GM18519 (cell line): ENCODE measurements at regions not wholly inside any gene's neighbourhood (a gene's known extent, or its start where the extent isn't known, plus 50 kb on each side); places are given as distances from the start of the nearest gene placed in this dataset.
"Not testable (repeated sequence)": the region's sequence is repeated elsewhere in the genome, so short reads cannot be mapped to it uniquely, and the experiment has no call there.

Experiments used
- ATAC-seq: cut with Tn5 transposase; IDR thresholded peaks from one replicate; pipeline ENCODE4 v1.9.1; 2021; ENCODE audit warnings: mild to moderate bottlenecking, moderate library complexity; ENCODE audit not compliant: unreplicated experiment, low FRiP score

DNA sequence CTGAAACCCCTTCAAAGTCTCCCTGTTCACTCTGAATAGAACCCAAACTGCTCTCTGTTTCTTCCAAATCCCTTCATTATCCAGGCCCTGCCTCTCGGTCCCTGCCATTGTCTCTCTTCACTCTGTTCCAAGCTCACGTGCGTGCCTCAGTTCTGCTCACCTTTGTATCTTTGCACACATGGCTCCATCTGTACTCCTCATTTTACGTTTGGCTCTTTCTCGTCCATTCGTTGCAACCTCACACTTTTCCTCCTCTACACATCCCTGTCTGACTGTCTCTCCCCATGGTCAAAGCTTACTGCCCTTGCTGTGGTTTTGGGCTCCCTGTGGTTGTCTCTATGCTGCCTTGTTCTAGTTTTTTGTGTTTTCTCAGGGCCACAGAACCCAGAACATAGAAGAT, 1054.5 kb downstream of the BCL11B start:
- ATAC-seq: no peak

DNA sequence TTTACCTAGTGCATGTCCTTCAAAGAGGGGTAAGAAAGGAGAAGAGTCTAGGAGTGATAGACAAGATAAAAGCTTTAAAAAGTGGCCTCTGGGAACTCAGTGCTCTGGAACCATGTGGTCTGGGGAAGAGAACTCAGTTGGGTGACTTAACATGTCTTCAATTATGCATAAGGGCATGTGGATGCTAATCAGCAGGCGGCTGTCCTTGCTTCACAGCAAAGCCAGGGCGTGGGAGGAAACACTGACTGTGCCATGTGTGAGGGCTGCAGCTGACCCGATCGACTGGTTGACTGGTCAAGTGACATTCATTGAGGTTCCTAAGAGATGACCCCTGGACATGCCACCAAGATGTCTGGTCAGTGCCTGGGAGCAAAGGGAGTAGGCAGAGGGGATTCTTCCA, 1053.8 kb downstream of the BCL11B start:
- ATAC-seq: no peak

DNA sequence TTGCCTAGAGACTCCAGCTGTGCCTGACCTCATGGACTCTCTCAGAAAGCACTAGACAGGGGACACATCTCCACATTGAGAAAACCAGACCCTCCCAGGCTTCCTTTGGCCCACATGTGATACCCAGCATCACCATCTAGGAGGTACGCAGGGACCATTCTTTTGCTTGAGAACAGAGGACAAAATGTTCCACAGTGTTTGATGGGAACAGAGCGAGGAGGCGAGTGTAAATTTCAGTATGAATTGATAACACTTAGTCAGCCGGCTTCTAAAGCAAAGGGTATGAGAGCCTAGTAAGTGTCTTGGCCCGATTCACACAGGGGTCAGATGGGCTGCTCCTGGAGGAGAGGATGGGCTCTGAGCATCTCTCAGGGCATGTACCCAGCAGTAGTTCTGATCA, 1052.4 kb downstream of the BCL11B start:
- ATAC-seq: no peak

DNA sequence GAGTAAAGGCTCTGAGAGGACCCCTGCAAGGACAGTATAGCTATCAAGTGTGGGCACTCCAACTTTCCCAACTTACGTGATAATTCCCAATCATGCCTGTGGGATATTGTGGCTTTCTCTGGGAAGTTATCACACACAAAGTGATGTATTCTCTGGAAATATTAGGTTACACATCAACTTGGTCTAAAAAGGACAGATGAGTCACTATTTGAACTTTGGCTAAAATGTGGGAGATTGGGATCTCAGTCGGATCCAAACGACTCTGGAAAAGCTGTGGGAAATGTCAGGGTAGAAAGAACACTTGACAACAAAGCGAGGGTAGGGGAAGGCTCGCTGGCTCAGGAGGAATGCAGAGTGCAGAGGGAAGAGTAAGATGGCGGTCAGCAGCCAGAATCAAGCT, 1048.9 kb downstream of the BCL11B start:
- ATAC-seq: no peak

DNA sequence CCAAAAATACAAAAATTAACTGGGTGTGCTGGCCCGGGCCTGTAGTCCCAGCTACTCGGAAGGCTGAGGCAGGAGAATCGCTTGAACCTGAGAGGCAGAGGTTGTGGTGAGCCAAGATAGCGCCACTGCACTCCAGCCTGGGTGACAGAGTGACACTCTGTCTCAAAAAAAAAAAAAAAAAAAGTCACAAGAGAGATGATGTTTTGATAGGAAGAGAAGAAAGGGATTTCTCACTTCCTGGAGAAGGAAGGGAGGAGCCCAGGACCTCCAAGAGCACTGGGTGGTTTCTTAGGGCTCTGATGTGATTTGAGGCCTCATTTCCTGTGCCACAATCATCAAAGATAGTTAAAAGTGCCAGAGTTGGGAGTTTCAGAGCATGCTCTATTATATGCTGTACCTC, 1048.3 kb downstream of the BCL11B start:
- not testable (repeated sequence) for ATAC-seq

DNA sequence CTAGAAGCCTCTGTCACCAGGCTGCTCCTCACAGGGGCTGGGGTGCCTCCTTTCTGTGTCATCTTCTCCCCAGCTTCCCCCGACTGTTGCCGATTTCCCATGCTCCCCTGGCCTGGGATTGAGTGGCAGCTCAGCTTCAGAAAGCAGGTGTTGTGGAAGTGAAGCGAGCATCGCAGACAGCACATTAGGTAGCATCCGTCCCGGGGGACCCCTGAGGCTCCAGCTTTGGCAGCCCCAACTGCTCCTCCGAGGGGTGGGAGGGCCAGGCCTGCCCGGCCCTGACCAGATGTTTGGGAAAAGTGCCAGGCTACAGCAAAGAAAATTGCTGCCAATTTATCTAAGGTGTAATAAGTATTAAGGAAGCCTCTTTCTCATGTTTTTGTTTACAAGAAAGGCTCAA, 1045.6 kb downstream of the BCL11B start:
- ATAC-seq: no peak

DNA sequence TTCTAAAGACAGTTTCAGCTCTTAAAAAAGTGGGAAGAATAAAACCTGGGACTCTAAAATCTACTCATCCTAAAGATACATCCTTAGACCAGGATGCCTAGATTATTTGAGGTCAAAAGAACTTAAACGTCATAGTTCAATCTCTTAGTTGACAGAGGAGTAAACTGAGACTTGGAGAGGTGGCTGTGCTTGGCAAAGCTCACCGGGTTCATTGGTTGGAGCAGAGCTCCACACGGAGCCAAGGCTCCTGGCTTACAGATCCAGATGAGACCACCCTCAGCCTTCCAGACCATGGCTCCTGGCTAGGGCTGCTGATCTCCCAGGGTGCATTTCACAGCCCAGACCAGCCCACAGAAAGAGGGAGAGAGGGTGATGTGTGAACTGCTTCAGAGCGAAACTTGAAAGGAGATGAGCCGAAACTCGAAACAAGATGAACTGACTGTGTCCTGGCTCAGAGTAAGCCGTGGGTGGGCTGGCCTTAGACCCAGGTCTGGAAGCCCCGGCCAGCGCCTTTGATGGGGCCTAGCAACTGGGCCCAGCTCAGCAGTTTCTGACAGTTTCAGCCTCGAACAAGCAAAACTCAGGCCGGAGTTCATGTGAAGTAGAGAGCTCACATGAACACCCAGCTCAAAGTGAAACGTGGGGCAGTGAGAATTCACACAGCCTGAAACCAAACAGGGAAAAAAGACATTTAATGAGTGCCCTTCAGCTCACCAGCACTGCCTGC, 1044.8 kb downstream of the BCL11B start:
- ATAC-seq: no peak

DNA sequence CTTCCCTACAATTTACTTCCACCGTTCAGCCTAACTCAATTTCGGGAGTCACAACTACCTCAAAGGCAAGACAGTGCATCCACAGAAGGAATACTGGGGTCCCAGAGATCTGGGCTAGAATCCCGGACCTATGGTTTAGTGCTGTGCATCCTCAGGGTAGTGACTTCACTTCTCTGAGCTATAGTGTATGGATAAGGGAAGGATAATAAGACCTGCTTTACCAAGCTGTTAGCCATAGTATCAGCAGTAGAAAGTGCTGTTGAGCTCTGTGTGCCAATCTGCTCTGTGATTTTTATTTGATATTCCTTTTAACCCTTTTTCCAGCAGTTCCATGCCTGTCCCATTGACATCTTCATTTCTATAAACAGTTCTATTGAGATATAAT, 1044.3 kb downstream of the BCL11B start:
- ATAC-seq: no peak

DNA sequence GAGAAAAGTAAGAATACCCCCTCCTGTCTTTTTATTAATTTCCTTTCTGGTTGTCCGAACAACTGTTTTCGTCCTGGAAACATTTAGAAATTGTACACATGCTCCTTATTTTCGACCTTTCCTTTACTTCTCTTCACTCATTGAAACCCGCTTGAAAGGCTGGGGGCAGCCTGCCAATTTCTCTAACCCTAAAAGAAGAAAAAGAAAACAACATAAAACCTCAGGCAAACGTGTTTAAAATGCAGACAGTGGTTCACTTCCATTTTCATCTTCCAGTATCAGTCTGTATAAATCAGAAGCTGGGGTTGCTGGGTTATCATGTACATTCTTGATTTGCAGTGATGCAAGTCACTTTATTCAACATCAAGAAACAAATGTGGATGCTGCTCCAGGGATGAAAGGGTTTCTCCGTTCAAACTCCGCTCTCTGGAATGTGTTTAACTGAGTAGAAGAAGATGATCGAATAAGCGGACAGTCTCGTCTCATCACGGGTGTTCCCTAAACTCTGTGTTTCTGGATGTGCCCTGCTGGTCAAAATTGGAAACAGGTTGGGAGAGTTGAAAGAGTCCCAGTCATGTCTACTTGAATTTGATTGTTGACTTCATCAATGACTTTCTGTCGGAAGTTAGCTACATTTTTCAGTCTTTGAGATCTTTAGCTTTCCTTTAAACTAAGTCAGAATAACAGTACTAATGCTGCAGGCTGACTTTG, 1042.2 kb downstream of the BCL11B start:
- ATAC-seq: no peak

DNA sequence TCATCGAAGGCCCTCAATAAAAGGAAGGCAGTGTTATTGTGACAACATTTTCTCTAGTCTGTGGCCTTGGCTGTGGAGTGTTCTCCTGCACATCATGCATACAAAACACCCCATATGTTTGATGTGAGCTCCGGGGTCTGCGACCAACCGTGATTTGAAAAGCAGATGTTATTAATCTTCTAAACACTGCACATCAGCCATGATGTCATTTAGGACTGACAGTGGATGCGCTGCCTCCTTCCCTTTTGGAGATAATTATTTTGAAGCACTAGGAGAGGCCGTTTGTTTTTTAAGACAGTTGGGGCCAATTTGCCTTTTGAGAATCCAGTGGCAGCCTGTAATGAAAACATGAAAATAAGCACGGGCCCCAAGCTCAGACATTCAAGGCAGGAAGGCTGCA, 1041.6 kb downstream of the BCL11B start:
- no peak for ATAC-seq

DNA sequence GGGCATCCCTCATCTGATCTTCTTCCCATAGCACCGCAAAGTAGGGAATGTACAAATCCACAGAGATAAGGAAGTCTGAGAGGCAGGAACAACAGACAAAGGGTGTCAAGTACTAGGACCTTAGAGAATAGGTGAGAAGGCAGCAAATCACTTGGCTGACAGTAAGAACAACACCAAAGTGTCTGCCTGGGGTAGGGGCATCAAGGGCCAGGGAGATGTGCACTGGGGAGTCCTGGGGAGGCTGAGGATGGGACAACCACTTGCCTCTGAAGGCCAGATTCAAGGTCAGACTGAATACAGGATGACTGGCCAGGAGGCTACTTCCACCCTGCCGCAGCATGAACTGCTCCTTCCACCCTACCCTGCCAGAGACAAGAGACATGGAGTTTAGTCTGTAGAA, 1040.8 kb downstream of the BCL11B start:
- ATAC-seq: no peak

DNA sequence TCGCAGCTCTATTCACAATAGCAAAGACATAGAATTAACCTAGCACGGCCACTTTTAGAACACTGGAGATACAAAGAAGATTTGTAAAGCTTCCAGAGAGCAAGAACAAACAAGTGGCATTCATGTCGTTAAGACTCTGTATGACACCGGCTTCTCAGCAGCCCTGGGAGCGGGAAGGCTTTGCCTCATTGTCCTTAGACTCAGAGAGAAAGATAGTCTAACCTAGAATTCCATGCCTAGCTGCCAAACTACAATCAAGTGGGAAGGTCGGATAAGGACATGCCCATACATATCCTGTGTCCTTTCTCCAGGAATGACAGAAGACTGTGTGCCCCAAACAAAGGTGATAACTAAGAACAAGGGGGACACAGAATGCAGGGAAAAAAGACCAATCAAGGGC, 1038.3 kb downstream of the BCL11B start:
- ATAC-seq: no peak

DNA sequence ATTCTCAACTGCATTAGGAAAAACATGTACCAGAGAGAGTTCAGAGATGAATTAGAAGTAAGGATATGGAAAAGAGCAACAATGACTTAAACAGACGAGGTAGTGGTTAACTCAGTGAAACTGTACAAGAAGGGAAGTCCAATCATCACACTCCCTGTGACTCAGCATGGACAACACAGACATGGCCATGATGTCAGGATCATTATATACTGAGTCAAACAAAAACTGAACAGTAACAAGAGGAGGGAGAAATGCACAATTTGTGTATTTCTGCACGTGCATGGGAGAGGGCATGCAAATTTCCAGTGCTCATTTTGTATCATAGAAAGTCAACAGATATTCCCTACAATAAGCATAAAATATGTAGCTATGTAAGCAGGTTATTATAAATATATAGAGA, 1037.8 kb downstream of the BCL11B start:
- no peak for ATAC-seq

DNA sequence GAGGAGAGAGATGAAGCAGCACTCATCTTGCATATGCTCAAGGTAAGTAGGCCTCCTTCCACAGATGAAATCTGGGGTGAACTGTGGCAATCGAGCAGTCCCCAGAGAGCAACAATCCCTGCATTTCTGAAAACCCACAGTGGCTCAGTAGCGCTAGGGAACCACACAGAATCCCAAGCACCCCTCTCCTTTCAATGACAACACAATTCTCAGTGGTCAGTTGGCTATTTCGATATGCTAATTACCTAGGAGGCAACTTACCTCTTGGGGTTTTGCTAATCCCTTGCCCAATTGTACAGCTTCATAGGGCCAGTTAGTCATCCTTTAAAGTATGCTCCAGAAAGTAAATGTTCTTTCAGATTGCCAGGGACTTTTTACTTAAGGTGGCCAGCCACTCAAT, 1035.7 kb downstream of the BCL11B start:
- no peak for ATAC-seq

DNA sequence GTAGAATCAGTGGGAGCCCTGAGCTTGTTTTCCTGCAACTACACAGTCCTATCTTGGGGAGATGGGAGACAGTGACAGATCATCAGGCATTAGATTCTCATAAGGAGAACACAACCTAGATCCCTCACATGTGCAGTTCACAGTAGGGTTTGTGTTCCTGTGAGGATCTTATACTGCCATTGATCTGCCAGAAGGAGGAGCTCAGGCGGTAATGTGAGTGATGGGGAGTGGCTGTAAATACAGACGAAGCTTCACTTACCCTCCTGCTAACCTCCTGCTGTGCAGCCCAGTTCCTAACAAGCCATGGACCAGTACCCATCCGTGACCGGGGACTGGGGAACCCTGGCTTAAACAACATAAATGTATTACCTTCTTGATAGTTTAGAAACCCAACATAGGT, 1034.1 kb downstream of the BCL11B start:
- ATAC-seq: no peak

DNA sequence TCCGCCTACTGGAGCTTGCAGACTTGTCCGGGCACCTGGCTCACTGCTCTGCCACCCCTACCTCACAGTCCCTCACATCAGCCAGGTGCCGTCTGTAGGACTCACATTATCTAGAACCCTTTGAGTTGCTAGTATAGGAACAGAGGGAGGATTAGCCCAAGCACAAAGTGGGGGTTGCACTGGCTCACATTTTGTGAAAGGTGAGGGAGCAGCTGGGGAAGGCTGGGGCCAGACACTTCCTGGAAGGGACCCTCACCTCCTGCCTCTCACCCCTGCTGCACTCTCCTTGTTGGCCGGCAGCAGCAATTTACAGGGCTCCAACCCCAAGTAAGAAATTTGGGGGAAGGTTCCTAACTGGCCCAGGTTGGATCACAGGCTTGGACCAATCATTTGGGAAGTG, 1031.6 kb downstream of the BCL11B start:
- no peak for ATAC-seq

DNA sequence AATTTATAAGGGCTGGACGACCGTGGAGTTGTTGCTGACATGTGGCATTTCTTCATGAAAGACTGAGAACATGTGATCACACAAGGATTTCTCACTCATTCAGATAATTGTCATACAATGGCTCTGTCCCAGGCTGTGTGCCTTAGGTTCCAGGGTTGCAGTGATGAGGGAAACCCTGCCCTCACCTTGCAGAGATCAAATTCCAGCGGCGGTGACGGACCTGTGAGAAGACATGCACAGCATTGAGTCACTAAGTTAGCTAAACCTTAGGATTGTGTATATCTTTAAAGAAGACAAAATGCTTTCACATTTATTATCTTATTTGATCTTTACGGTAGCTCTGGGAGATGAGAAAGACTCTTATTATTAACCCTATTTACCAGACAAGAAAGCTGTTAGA, 1029.1 kb downstream of the BCL11B start:
- ATAC-seq: no peak

DNA sequence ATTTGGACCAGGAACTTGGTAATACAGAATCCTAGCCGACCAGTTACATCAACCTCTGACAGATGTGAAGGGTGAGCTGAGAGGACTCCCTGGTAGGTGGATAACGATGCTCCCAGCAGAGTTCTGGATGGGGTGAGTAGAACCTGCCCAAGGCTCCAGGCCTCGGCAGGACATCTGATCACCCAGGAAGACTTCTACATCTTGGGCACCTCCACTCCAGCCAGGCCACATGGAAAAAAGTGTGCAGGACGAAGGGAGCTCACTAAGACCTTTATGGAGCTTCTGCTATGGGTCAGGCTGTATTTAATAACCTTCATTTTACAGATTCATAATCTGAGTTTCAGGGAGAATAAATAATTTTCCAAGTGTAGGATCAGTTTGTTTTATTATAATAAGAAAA, 1028.7 kb downstream of the BCL11B start:
- no peak for ATAC-seq

DNA sequence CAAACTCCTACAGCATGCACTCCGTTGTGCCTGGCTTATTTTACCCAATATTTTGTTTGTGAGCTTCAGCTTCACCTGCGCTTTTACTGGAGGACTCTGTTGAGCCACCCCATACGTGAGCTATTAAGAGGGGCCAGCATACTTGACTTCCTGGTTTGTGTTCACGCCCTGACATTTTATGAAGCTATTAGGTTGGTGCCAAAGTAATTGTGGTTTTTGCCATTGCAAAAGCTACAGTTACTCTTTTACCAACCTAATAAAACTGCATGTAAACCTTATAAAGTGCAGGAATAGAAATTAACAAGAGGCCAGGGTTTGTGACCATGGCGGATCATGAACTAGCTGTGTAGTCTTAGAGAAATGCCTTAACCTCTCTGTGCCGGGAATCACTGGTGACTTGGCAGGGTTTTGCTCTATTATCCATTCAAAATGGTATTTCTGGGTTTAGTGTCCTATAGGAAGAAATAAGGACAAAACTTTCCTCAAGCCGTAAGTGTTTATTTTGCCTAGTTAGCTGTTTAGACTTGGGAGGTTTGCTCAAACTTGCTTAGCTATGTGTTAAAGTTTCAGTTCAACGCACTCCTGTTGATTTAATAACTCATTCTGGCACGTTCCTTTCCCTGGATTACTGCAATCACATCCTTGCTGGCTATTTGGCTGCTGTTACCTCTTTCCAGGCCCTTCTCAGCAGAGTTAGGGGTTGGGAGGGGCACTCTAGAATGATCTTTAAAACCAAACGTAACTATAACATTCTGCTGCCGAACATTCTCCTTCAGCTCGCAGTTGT, 1027.6 kb downstream of the BCL11B start:
- ATAC-seq: no peak

DNA sequence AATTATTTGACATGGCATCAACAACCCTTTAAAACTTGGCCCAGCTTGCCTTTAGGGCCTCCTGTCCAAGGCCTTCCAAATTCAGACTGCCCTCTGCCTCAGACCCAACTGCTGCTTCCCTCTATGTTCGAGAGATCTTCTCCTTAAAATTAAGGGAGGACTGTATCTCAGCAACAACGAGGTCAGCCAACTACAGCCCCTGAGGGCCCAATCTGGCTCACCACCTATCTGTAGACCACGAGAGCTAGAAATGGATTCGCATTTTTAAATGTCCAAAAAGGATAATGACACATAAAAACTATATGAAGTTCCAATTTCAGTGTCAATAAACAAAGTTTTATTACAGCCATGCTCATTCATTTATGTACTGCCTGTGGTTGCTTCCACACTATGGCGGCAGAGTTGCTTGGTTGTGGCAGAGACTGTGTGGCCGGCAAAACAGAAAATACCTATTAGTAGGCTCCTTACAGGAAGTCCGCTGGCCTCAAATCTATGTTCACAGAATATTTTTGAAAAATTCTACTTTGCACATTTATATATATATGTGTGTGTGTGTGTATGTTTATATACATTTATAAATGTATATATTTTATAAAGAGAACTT, 1026.9 kb downstream of the BCL11B start:
- no peak for ATAC-seq

DNA sequence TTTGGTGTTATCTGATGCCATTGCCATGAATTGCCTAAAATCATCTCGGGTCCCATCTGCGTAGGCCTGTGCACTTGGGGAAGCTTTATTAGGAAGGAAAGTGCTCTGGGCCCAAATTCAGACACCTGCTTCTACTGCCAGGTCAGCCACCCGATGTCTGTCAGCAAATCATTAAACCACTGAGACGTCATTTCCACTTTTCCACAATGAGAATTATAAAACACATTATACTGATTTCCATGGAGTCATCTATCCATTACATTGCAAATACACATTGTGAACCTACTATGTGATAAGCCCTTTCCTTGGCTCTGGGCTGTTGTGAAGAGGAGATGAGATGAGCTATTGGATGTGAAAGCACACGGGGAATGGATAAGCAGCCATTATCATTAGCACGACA, 1022.9 kb downstream of the BCL11B start:
- no peak for ATAC-seq
